Heart left ventricle (tissue), 16 donors: ENCODE measurements at regions not wholly inside any gene's neighbourhood (a gene's known extent, or its start where the extent isn't known, plus 50 kb on each side); places are given as distances from the start of the nearest gene placed in this dataset.
A peak's percentile ranks its signal among the peaks of the same experiment; 100 is the strongest.

Experiments used
- ATAC-seq, 4 donors: fragments of 200-7000 bp; cut with Tn5 transposase; one replicate each; pipeline ENCODE4 v1.9.1; 2020 to 2022; ENCODE audit warnings: moderate library complexity in 4 of 4, mild to moderate bottlenecking in 3 of 4, moderate number of reproducible peaks in 1 of 4
- DNase-seq, 5 donors: peaks; one replicate each; pipeline ENCODE4 v3.0.0-alpha.2; 2020
- H3K27ac ChIP-seq, 12 donors: fragments of 200-600 bp; sonication (generic) in 4 of 12; one replicate each; pipeline versions ENCODE4 v1.5.0 to v1.8.0; 2016 to 2022; ENCODE audit warnings: mild to moderate bottlenecking in 2 of 12
- H3K27me3 ChIP-seq, 9 donors: fragments of 200-600 bp; sonication (generic) in 2 of 9; one replicate each; pipeline versions ENCODE4 v1.5.1 to v1.8.0; 2016 to 2022; ENCODE audit warnings: mild to moderate bottlenecking in 3 of 9
- H3K36me3 ChIP-seq, 9 donors: fragments of 200-600 bp; sonication (generic) in 2 of 9; one replicate each; pipeline versions ENCODE4 v1.5.0 to v1.8.0; 2018 to 2022; ENCODE audit warnings: mild to moderate bottlenecking in 2 of 9
- H3K4me1 ChIP-seq, 12 donors: fragments of 200-600 bp; sonication (generic) in 4 of 12; one replicate each; pipeline versions ENCODE4 v1.5.0 to v1.8.0; 2016 to 2022; ENCODE audit warnings: mild to moderate bottlenecking in 3 of 12
- H3K4me3 ChIP-seq, 12 donors: fragments of 200-600 bp; sonication (generic) in 4 of 12; one replicate each; pipeline versions ENCODE4 v1.5.0 to v1.8.0; 2017 to 2022; ENCODE audit warnings: mild to moderate bottlenecking in 9 of 12, moderate library complexity in 4 of 12
- H3K9me3 ChIP-seq, 12 donors: fragments of 200-600 bp; sonication (generic) in 4 of 12; one replicate each; pipeline versions ENCODE4 v1.5.0 to v1.8.0; 2016 to 2022; ENCODE audit warnings: mild to moderate bottlenecking in 1 of 12
- POLR2A ChIP-seq, 2 donors: fragments of 450-650 bp; IDR thresholded peaks; one replicate each; pipeline ENCODE4 v1.6.1; 2017; ENCODE audit warnings: antibody characterized with exemption in 2 of 2, mild to moderate bottlenecking in 2 of 2, moderate library complexity in 2 of 2
- WGBS, 4 donors: extraction: QIAGEN DNeasy Blood & Tissue Kit in 2 of 4; methylation state at CpG; one replicate each; pipeline versions ENCODE4 v1.1.5 to v1.1.7; 2013 to 2018; 5-methylcytosine and 5-hydroxymethylcytosine counted together
- intact Hi-C, 10 donors: fragments of 100-400 bp; cut with DNase I; formaldehyde crosslinking; loops; one replicate each; pipeline versions ENCODE4 v1.11.1 to v1.14.2; 2022
- TF ChIP-seq, protein P1 (sequence below), 12 donors: fragments of 200-600 bp; sonication (generic) in 4 of 12; IDR thresholded peaks; one replicate each; pipeline versions ENCODE4 v1.5.0 to v1.8.0; 2018 to 2022; ENCODE audit warnings: antibody characterized with exemption in 12 of 12, mild to moderate bottlenecking in 5 of 12
- donor health status: ischemic (EF 13 %, LVEDD 7.1; RV severe dilation, severe dysfunction).
- donor health status: healthy with polysubstance abuse.
- donor health status: DM: no; HTN: yes; CAD: no.
- donor health status: DM: no; HTN: no; CAD: no.
- donor health status: ischemic (EF 25% LVEDD 6.9; RV normal size, moderate dysfunction).
- donor health status: ischemic (EF 25% LVEDD 5.7; RV mildly dilated, moderate dysfunction).
- donor health status: healthy.
- donor health status: DM: yes; HTN: yes; CAD: no.
- donor health status: ischemic (EF 35%, LVEDD 5.7; RV mildly dilated, moderate dysfunction).
- donor health status: nonischemic (EF 11% LVEDD 7.7; RV severe dilation, severe dysfunction).
- donor health status: DM: yes; HTN: yes; CAD: no.
- donor health status: PGD.
- donor health status: ischemic (EF 29% LVEDD 5.4; RV normal size, mild dysfunction).
- donor health status: nonischemic (EF 23%, LVEDD 6.1; RV moderate dilation, normal function).

DNA sequence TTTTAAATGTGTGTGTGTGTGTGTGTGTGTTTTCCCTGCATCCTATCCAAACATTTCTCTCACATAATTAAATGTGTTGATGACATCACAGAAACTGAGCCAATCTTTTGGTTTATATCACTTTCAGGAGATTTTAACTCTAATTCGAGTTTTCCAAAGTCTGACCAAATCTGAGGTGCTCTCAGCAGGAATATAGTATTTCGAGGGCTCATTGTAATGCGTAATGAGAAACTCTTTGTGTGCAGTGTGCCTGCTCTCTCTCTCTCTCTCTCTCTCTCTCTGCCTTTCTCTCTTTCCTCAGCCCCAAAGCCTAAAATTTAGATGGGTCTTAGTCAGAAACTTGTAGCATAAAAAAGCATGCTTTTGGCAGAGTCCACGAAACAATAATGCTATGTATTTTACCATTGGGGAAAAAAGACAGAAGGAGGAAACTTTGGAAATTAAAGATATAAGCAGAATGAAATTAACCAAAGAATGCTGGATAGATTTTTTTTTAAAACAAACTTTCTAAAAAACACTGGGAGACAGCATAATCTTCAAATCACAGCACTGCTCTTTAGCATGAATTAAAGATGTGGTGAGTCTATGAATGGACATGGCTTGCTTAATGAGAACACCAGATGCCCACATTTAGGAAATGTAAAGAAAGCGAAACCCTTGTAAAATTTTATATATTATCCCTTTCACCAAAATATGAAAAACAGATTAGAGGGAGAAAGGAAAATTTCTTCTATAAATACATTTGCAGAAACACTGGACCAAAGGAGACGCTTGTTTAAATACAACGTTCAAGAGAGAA lies 206.8 kb upstream of the HABP2 start:
- Histone ChIP-seq H3K9me3 (no peaks in the 10 kb centered on the region), H3K27me3 (no peaks in the 10 kb centered on the region), H3K4me3 (no peak overlapping the region), H3K36me3 (no peaks in the 10 kb centered on the region), H3K27ac (no peak overlapping the region), H3K4me1 (peaks cover 0 to 7% (median 0%) of the 10 kb centered on the region in 12 donors)
- intact Hi-C loops: no loop called here
- ATAC-seq (no peak), DNase-seq (no peak)
- TF ChIP-seq POLR2A (IDR thresholded peaks at IDR 0.05): no peak
- TF ChIP-seq, protein P1, sequence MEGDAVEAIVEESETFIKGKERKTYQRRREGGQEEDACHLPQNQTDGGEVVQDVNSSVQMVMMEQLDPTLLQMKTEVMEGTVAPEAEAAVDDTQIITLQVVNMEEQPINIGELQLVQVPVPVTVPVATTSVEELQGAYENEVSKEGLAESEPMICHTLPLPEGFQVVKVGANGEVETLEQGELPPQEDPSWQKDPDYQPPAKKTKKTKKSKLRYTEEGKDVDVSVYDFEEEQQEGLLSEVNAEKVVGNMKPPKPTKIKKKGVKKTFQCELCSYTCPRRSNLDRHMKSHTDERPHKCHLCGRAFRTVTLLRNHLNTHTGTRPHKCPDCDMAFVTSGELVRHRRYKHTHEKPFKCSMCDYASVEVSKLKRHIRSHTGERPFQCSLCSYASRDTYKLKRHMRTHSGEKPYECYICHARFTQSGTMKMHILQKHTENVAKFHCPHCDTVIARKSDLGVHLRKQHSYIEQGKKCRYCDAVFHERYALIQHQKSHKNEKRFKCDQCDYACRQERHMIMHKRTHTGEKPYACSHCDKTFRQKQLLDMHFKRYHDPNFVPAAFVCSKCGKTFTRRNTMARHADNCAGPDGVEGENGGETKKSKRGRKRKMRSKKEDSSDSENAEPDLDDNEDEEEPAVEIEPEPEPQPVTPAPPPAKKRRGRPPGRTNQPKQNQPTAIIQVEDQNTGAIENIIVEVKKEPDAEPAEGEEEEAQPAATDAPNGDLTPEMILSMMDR (IDR thresholded peaks at IDR 0.05): no peak
- 71 to 75% (median 72%) methylated on average over 7 of the region's 7 CpGs for WGBS, 4 donors

DNA sequence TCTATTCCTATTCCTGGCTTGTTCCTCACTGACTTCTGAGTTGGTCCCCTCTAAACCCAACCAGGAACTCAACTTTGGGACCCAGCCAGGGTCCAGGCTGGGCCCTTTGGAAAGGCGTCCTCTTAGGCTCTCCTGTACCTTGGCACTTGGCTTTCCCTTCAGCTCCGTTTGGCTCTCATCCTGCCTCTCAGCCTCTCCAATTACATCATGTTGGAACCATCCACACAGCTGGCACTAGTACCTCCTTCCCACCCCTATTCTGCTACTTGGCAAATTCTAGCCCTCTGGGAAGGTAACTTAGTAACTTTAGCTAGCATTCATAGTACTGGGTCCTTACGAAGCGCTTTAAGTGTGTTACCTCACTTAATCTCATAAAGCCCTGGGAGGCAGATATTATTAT lies 205.3 kb upstream of the HABP2 start:
- intact Hi-C loops: no loop called here
- Histone ChIP-seq H3K36me3 (no peaks in the 10 kb centered on the region), H3K9me3 (no peaks in the 10 kb centered on the region), H3K27ac (no peak overlapping the region), H3K27me3 (no peaks in the 10 kb centered on the region), H3K4me3 (no peak overlapping the region), H3K4me1 (peaks cover 0 to 7% (median 0%) of the 10 kb centered on the region in 12 donors)
- TF ChIP-seq, protein P1 (IDR thresholded peaks at IDR 0.05): no peak
- no peak for TF ChIP-seq POLR2A (IDR thresholded peaks at IDR 0.05)
- ATAC-seq (peak; percentile 61 to 94 (median 90)), DNase-seq (peak in 4 of 5 donors; percentile 13 to 58 (median 38))
- WGBS, 4 donors: 45 to 60% (median 53%) methylated on average over 4 of the region's 4 CpGs

DNA sequence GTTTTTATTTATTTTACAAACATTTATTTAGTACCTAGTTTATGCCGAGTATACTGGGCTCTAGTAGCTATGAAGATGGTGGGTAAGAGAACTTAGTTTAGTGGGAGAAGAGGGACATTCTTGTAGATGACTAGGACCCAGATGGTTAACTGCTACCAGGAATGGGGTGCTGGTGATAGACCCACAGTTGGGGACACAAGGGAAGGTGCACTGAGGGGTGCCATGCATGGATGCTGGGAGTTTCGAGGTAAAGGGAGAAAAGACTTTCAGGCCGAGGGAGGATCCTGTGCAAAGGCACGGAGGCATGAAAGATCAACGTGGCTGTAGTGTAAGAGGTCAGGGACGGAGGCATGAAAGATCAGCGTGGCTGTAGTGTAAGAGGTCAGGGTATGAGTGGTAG lies 204.2 kb upstream of the HABP2 start:
- Histone ChIP-seq H3K27ac (no peak overlapping the region), H3K27me3 (no peaks in the 10 kb centered on the region), H3K4me1 (peaks cover 0 to 7% (median 0%) of the 10 kb centered on the region in 12 donors), H3K9me3 (no peaks in the 10 kb centered on the region), H3K4me3 (no peak overlapping the region), H3K36me3 (no peaks in the 10 kb centered on the region)
- ATAC-seq (no peak), DNase-seq (no peak)
- intact Hi-C loops: no loop called here
- TF ChIP-seq, protein P1 (IDR thresholded peaks at IDR 0.05): no peak
- TF ChIP-seq POLR2A (IDR thresholded peaks at IDR 0.05): no peak
- 91 to 93% (median 92%) methylated on average over 7 of the region's 7 CpGs for WGBS, 4 donors

DNA sequence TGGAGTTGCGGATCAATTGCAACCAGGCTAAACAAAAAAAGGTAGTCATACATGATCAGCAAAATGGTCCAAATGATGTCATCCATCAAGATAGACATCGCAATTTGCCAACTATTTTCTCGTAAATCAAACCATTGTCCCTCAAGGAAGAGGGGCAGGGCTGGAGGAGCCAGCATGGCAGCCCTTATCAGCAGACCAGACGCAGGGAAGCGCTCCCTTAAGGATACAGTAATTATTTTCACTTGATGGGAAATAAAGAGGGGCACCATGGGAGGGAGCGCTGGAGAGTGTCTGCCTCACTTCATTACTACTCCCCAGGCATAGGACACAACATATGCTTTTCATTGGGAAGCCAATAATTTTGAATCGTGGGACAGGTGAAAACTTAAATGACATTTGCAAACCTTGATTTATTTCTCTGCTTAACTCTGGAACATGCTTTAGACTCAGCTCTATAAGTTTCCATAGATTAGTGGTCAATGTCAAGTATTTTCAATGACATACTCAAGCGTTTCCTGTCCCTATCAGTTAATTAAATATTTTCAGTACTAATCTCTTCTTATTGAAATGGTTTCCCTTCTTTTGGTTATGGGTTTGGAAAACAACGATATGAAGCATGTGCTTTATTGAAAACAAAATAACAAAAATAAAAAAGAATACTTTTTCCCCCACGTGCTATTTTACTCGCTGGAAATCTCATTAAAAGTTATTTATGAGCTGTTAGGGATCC lies 202.4 kb upstream of the HABP2 start:
- H3K4me1 ChIP-seq: peaks cover 0 to 7% (median 0%) of the 10 kb centered on the region in 12 donors
- WGBS, 4 donors: 58 to 68% (median 65%) methylated on average over 11 of the region's 11 CpGs
- TF ChIP-seq, protein P1 (IDR thresholded peaks at IDR 0.05): no peak
- no peak for TF ChIP-seq POLR2A (IDR thresholded peaks at IDR 0.05)
- H3K4me3 ChIP-seq: no peak overlapping the region
- intact Hi-C loops: no loop called here
- no peaks in the 10 kb centered on the region for H3K36me3 ChIP-seq
- DNase-seq (no peak), ATAC-seq (no peak)
- no peak overlapping the region for H3K27ac ChIP-seq
- H3K9me3 ChIP-seq: no peaks in the 10 kb centered on the region
- no peaks in the 10 kb centered on the region for H3K27me3 ChIP-seq
